Ascending aorta (tissue), 2 donors: ENCODE measurements at regions not wholly inside any gene's neighbourhood (a gene's known extent, or its start where the extent isn't known, plus 50 kb on each side); places are given as distances from the start of the nearest gene placed in this dataset.

Source experiments
- DNase-seq, 2 donors: peaks; one replicate each; pipeline ENCODE4 v3.0.0-alpha.2; 2019; ENCODE audit warnings: low spot score in 2 of 2
- H3K27ac ChIP-seq, 2 donors: fragments of 200-600 bp; sonication (generic); one replicate each; pipeline ENCODE4 v1.5.1; 2016 to 2017; ENCODE audit warnings: mild to moderate bottlenecking in 1 of 2
- H3K27me3 ChIP-seq: fragments of 200-600 bp; sonication (generic); one replicate; pipeline ENCODE4 v1.5.1; 2017
- H3K36me3 ChIP-seq, 2 donors: fragments of 200-600 bp; sonication (generic); one replicate each; pipeline ENCODE4 v1.5.1; 2016
- H3K4me1 ChIP-seq, 2 donors: fragments of 200-600 bp; sonication (generic); one replicate each; pipeline ENCODE4 v1.5.1; 2016 to 2017; ENCODE audit warnings: mild to moderate bottlenecking in 1 of 2
- H3K4me3 ChIP-seq, 2 donors: fragments of 200-600 bp; sonication (generic); one replicate each; pipeline ENCODE4 v1.5.1; 2016 to 2017; ENCODE audit warnings: mild to moderate bottlenecking in 1 of 2
- H3K9me3 ChIP-seq, 2 donors: fragments of 200-600 bp; sonication (generic); one replicate each; pipeline ENCODE4 v1.5.1; 2016
- intact Hi-C: fragments of 100-400 bp; cut with DNase I; formaldehyde crosslinking; loops from one replicate; pipeline ENCODE4 v1.15.1; 2023
- TF ChIP-seq, protein P1 (sequence below), 3 experiments: fragments of 200-600 bp in 2 of 3; fragments of 450-650 bp in 1 of 3; sonication (generic) in 2 of 3; IDR thresholded peaks; one replicate each; pipeline ENCODE4 v1.5.1; 2016 to 2019; ENCODE audit warnings: antibody characterized with exemption in 3 of 3, mild to moderate bottlenecking in 1 of 3, moderate library complexity in 1 of 3

DNA sequence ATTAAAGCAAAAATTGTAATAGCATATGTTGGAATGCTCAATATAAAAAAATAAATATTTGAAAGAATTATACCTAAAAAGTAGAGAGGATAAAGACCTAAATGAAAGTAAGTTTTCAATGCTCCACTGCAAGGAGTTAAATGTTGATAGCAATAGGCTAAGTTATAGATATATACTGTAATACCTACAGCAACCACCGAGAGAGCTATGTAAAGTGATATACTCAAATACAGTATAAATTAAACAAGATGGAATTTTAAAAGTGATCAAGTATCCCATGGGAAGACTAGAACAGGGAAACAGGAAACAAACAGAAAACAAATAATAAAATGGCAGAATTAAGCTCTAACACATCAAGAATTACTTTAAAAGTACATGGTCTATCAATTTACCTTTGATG, 73.9 kb downstream of the CASP3 start:
- DNase-seq = no peak

DNA sequence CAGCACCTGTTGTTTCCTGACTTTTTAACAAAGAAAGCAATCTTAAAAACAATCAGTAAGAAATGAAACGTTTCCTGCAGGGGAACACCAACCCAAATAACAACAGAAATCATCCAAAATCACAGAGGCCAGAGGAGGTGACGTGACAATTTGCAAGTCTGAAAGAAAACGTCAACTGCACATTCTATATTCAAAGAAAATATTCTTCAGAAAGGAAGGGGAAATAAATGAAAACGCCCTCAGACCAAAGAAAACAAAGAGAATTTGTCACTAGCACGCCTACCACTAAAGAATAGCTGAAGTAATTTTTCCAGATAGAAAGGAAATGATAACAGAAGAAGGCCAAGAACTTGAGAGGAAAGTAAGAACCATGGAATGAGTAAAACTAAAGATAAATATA, 74.4 kb downstream of the CASP3 start:
- Histone ChIP-seq H3K4me3 (no peak overlapping the region), H3K9me3 (peaks cover 0 to 3% of the 10 kb centered on the region in 2 donors), H3K36me3 (no peaks in the 10 kb centered on the region), H3K27ac (no peak overlapping the region), H3K4me1 (no peaks in the 10 kb centered on the region), H3K27me3 (no peaks in the 10 kb centered on the region)
- TF ChIP-seq, protein P1, sequence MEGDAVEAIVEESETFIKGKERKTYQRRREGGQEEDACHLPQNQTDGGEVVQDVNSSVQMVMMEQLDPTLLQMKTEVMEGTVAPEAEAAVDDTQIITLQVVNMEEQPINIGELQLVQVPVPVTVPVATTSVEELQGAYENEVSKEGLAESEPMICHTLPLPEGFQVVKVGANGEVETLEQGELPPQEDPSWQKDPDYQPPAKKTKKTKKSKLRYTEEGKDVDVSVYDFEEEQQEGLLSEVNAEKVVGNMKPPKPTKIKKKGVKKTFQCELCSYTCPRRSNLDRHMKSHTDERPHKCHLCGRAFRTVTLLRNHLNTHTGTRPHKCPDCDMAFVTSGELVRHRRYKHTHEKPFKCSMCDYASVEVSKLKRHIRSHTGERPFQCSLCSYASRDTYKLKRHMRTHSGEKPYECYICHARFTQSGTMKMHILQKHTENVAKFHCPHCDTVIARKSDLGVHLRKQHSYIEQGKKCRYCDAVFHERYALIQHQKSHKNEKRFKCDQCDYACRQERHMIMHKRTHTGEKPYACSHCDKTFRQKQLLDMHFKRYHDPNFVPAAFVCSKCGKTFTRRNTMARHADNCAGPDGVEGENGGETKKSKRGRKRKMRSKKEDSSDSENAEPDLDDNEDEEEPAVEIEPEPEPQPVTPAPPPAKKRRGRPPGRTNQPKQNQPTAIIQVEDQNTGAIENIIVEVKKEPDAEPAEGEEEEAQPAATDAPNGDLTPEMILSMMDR (IDR thresholded peaks at IDR 0.05) = no peak
- intact Hi-C loops = no loop called here
- no peak for DNase-seq

More for the DNA sequence above, 73.9 kb downstream of the CASP3 start:
- TF ChIP-seq, protein P1 (IDR thresholded peaks at IDR 0.05) = no peak
- no peaks in the 10 kb centered on the region for H3K27me3 ChIP-seq
- H3K36me3 ChIP-seq = no peaks in the 10 kb centered on the region
- intact Hi-C loops = no loop called here
- H3K4me3 ChIP-seq = no peak overlapping the region
- H3K4me1 ChIP-seq = no peaks in the 10 kb centered on the region
- no peak overlapping the region for H3K27ac ChIP-seq
- peaks cover 0 to 3% of the 10 kb centered on the region in 2 donors for H3K9me3 ChIP-seq

DNA sequence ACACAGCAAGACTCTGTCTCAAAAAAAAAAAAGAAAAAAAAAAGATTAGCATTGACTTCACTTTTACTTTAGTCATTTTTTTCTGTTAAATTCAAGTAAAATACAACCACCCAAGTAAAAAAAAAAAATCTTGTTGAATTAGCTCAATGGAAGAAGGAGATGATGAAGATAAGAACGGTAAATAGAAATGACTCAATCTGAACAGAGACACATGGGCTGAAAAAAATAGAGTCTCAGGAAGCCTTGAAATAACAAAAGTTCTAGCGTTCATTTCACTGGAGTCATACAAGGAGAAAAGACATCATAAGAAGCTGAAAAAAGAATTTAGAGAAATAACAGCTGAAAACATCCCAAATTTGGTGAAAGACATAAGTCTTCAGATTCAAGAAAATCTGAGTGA, 75.5 kb downstream of the CASP3 start:
- H3K27ac ChIP-seq = no peak overlapping the region
- H3K27me3 ChIP-seq = no peaks in the 10 kb centered on the region
- no peaks in the 10 kb centered on the region for H3K36me3 ChIP-seq
- intact Hi-C loops = no loop called here
- H3K4me3 ChIP-seq = no peak overlapping the region
- TF ChIP-seq, protein P1 (IDR thresholded peaks at IDR 0.05) = no peak
- H3K9me3 ChIP-seq = peaks cover 0 to 3% of the 10 kb centered on the region in 2 donors
- no peak for DNase-seq
- no peaks in the 10 kb centered on the region for H3K4me1 ChIP-seq

DNA sequence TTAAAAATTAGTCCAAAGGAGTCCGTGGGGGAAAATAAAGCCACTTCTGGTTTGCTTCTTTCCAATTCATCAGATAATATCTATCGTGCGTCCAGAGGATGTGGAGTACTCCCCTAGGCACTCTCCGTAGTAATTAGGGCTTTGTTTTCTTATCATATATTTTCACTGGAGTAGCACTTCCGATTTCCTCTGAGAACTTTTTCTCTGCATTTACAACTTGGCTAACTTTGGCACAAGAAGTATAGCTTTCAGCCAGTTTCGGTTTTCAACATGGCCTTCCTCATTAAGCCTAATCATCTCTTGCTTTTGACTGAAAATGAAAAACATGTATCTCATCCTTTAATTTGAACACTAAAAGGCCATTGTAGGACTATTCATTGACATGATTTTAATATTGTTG, 80.5 kb downstream of the CASP3 start:
- Histone ChIP-seq H3K27ac (no peak overlapping the region), H3K27me3 (no peaks in the 10 kb centered on the region), H3K36me3 (no peaks in the 10 kb centered on the region), H3K4me1 (no peaks in the 10 kb centered on the region), H3K9me3 (peaks cover 0 to under 1% of the 10 kb centered on the region in 2 donors), H3K4me3 (no peak overlapping the region)
- DNase-seq = no peak
- TF ChIP-seq, protein P1 (IDR thresholded peaks at IDR 0.05) = no peak
- intact Hi-C loops = no loop called here

DNA sequence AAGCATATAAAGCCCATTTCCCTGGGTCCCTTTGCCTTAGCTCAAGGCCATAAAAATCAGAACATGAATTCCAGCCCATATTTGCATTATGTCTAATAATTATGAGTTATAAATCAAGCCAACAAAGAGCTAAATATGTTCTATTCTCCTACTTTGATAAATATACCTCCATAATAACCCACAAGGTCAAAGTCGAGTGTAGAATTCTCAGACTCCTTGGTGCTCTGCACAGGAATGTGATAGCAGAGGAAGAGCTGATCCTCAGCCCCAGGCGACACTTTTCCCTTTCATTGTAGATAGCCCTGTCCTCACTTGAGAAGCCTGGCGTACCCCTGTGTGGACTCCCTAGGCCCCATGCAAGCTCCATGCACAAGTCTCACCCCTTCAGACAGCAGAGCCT, 85.6 kb downstream of the CASP3 start:
- TF ChIP-seq, protein P1 (IDR thresholded peaks at IDR 0.05) = no peak
- intact Hi-C loops = no loop called here
- DNase-seq = no peak

DNA sequence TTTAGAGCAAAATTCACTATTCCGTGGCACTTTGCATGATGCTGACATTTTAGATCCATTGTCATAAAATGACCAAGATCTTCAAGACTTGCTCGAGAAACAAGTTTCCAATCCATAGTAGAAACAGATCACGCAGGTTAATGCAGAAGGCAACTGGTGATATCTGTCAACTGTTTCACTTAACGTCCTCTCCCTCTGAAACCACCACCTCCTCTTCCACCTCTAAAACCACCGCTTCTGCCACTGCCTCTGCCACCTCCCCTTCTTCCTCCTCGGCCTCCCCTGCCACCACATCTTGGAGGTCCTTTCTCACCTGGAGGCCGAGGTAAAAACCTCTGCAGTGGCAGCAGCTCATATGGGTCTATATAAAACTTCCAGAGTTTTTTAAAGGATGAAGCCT, 84.6 kb upstream of the IRF2 start:
- intact Hi-C loops = no loop called here
- Histone ChIP-seq H3K4me3 (no peak overlapping the region), H3K9me3 (no peaks in the 10 kb centered on the region), H3K27ac (no peak overlapping the region), H3K36me3 (no peaks in the 10 kb centered on the region), H3K4me1 (no peaks in the 10 kb centered on the region), H3K27me3 (no peaks in the 10 kb centered on the region)
- no peak for DNase-seq
- TF ChIP-seq, protein P1 (IDR thresholded peaks at IDR 0.05) = no peak

More for the DNA sequence above, 85.6 kb downstream of the CASP3 start:
- Histone ChIP-seq H3K4me3 (no peak overlapping the region), H3K4me1 (no peaks in the 10 kb centered on the region), H3K27ac (no peak overlapping the region), H3K9me3 (no peaks in the 10 kb centered on the region), H3K36me3 (no peaks in the 10 kb centered on the region), H3K27me3 (no peaks in the 10 kb centered on the region)
